HG03045 (cell line): ENCODE measurements at regions not wholly inside any gene's neighbourhood (a gene's known extent, or its start where the extent isn't known, plus 50 kb on each side); places are given as distances from the start of the nearest gene placed in this dataset.

Source experiments
- ATAC-seq: cut with Tn5 transposase; IDR thresholded peaks from one replicate; pipeline ENCODE4 v1.9.1; 2021; ENCODE audit warnings: mild to moderate bottlenecking, moderate library complexity; ENCODE audit not compliant: unreplicated experiment

DNA sequence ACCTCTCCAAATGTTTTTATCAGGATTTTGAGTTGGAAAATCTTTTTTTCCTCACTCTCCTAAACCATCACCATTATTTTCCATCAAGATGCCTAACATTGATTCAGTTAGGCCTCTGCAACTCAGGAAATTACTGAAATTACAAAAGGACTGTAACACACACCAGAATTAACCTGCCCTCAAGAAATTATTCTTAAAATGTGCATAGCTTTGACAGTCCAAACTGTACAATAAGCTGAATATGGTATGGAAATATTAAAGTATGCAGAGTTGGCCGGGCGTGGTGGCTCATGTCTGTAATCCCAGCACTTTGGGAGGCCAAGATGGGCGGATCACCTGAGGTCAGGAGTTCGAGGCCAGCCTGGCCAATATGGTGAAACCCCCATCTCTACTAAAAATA, 50.2 kb upstream of the PHLPP1 start:
- no peak for ATAC-seq
